ENCODE measurements at regions not wholly inside any gene's neighbourhood (a gene's known extent, or its start where the extent isn't known, plus 50 kb on each side); places are given as distances from the start of the nearest gene placed in this dataset.

- no peaks in the 10 kb centered on the region for H3K36me3 ChIP-seq (ENCODE audit: control insufficient read depth, insufficient read depth, low read length)
- H4K8ac ChIP-seq (ENCODE audit: low read depth in 2 of 2, low read length in 2 of 2) = no peak overlapping the region
- no peaks in the 10 kb centered on the region for H3K9me1 ChIP-seq (ENCODE audit: insufficient read depth, low read length)
- no peak overlapping the region for H3K27ac ChIP-seq (ENCODE audit: insufficient read depth, low read length)
- no peaks in the 10 kb centered on the region for H3K27me3 ChIP-seq (ENCODE audit: control insufficient read depth, insufficient read depth, low read length)
- H3K9ac ChIP-seq (ENCODE audit: low read depth, low read length) = no peak overlapping the region
- dilution Hi-C loops (cut with HindIII; ENCODE audit: low sequenced_read_pairs, unreplicated experiment) (no loop called here), intact Hi-C loops (cut with micrococcal nuclease) (no loop called here), in situ Hi-C loops (cut with MboI; ENCODE audit: low sequenced_read_pairs) (no loop called here)
- no peak overlapping the region for H3K18ac ChIP-seq (ENCODE audit: low read depth, low read length)
- H3K9me3 ChIP-seq (ENCODE audit: control insufficient read depth, insufficient read depth, low read length) = no peaks in the 10 kb centered on the region
- no peak overlapping the region for H2AFZ ChIP-seq (replicated peaks; ENCODE audit: low read length, poor library complexity)
- no peak overlapping the region for H2BK20ac ChIP-seq (ENCODE audit: low read depth, low read length)
- ChIA-PET CTCF (interaction anchor here (1.2 kb wide), 1 partner anchor 8 kb away, joined by 3 read pairs; no protein-coding TSS in a partner anchor), POLR2A (ENCODE audit: unreplicated experiment) (no interaction called here)
- H3K23ac ChIP-seq (ENCODE audit: low read depth, low read length) = no peak overlapping the region
- no CpG with 5 or more reads among the region's 4 CpGs for WGBS, 2 experiments (ENCODE audit: extremely low coverage in 2 of 2, insufficient read length in 1 of 2)
- no peak overlapping the region for H2BK15ac ChIP-seq (ENCODE audit: low read depth, low read length)
- H3K4me3 ChIP-seq (ENCODE audit: insufficient read depth, low read depth, low read length) = no peak overlapping the region
- no peaks in the 10 kb centered on the region for H3K4me1 ChIP-seq (ENCODE audit: control insufficient read depth, insufficient read depth, low read length)
- DNase-seq (no peak), ATAC-seq (ENCODE audit: low read depth) (no peak)
- H3K4me2 ChIP-seq (ENCODE audit: low read depth, low read length) = no peak overlapping the region
- H3K56ac ChIP-seq (ENCODE audit: extremely low read depth, insufficient read depth, low read length) = no peak overlapping the region
- no peak overlapping the region for H2BK5ac ChIP-seq (ENCODE audit: low read depth, low read length, poor library complexity, severe bottlenecking)
- H4K91ac ChIP-seq (ENCODE audit: insufficient read depth, low read depth, low read length) = no peak overlapping the region
- BruUV-seq (replicated peaks) = no TSS peak
- no peak overlapping the region for H4K5ac ChIP-seq (ENCODE audit: low read depth, low read length)
- H2AK5ac ChIP-seq (ENCODE audit: low read depth, low read length) = no peak overlapping the region
- H3K79me1 ChIP-seq (ENCODE audit: low read depth in 1 of 2, low read length in 2 of 2) = no peaks in the 10 kb centered on the region
- no peak overlapping the region for H2AK9ac ChIP-seq (replicated peaks; ENCODE audit: low read depth, low read length, poor library complexity)
- H3K14ac ChIP-seq (replicated peaks; ENCODE audit: low read depth, low read length) = no peak overlapping the region
- H2BK120ac ChIP-seq (ENCODE audit: low read depth, low read length) = no peak overlapping the region
- no peak overlapping the region for H3K4ac ChIP-seq (ENCODE audit: low read depth, low read length)
- TF ChIP-seq RAD21 (IDR thresholded peaks at IDR 0.05; ENCODE audit: low read length) (no peak), CEBPB (IDR thresholded peaks at IDR 0.05; ENCODE audit: low read depth, low read length) (no peak), SMC3 (IDR thresholded peaks at IDR 0.05; ENCODE audit: low read depth, low read length) (no peak), MXI1 (IDR thresholded peaks at IDR 0.05; ENCODE audit: borderline replicate concordance, low read depth, low read length) (no peak), BHLHE40 (IDR thresholded peaks at IDR 0.05; ENCODE audit: low read depth, low read length) (no peak), CHD1 (IDR thresholded peaks at IDR 0.05; ENCODE audit: low read depth, low read length) (no peak), MAZ (IDR thresholded peaks at IDR 0.05; ENCODE audit: borderline replicate concordance, low read depth, low read length) (no peak), FOS (IDR thresholded peaks at IDR 0.05; ENCODE audit: low read depth, low read length) (no peak), MAFK (IDR thresholded peaks at IDR 0.05; ENCODE audit: low read depth, low read length) (no peak), RFX5 (IDR thresholded peaks at IDR 0.05; ENCODE audit: low read depth, low read length) (no peak), POLR2A (IDR thresholded peaks at IDR 0.05; ENCODE audit: low read depth, low read length) (no peak), USF2 (IDR thresholded peaks at IDR 0.05; ENCODE audit: low read depth, low read length) (no peak), NFE2L2 (IDR thresholded peaks at IDR 0.05; ENCODE audit: low read depth, low read length) (no peak), RCOR1 (IDR thresholded peaks at IDR 0.05; ENCODE audit: insufficient replicate concordance, low read length) (no peak)
- TF ChIP-seq, protein P1, sequence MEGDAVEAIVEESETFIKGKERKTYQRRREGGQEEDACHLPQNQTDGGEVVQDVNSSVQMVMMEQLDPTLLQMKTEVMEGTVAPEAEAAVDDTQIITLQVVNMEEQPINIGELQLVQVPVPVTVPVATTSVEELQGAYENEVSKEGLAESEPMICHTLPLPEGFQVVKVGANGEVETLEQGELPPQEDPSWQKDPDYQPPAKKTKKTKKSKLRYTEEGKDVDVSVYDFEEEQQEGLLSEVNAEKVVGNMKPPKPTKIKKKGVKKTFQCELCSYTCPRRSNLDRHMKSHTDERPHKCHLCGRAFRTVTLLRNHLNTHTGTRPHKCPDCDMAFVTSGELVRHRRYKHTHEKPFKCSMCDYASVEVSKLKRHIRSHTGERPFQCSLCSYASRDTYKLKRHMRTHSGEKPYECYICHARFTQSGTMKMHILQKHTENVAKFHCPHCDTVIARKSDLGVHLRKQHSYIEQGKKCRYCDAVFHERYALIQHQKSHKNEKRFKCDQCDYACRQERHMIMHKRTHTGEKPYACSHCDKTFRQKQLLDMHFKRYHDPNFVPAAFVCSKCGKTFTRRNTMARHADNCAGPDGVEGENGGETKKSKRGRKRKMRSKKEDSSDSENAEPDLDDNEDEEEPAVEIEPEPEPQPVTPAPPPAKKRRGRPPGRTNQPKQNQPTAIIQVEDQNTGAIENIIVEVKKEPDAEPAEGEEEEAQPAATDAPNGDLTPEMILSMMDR (conservative IDR thresholded peaks at IDR 0.05; ENCODE audit: low read depth, low read length) = no peak
- TF ChIP-seq, protein P2, sequence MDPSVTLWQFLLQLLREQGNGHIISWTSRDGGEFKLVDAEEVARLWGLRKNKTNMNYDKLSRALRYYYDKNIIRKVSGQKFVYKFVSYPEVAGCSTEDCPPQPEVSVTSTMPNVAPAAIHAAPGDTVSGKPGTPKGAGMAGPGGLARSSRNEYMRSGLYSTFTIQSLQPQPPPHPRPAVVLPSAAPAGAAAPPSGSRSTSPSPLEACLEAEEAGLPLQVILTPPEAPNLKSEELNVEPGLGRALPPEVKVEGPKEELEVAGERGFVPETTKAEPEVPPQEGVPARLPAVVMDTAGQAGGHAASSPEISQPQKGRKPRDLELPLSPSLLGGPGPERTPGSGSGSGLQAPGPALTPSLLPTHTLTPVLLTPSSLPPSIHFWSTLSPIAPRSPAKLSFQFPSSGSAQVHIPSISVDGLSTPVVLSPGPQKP (IDR thresholded peaks at IDR 0.05; ENCODE audit: borderline replicate concordance, low read depth, low read length) = no peak
- H4K20me1 ChIP-seq (ENCODE audit: insufficient read depth, low read length) = no peaks in the 10 kb centered on the region
Measured at GRCh38 chr17:33385133-33385532, 92.0 kb upstream of the ASIC2 start.

All from IMR-90 (cell line).